ENCODE measurements at regions not wholly inside any gene's neighbourhood (a gene's known extent, or its start where the extent isn't known, plus 50 kb on each side); places are given as distances from the start of the nearest gene placed in this dataset.

DNA sequence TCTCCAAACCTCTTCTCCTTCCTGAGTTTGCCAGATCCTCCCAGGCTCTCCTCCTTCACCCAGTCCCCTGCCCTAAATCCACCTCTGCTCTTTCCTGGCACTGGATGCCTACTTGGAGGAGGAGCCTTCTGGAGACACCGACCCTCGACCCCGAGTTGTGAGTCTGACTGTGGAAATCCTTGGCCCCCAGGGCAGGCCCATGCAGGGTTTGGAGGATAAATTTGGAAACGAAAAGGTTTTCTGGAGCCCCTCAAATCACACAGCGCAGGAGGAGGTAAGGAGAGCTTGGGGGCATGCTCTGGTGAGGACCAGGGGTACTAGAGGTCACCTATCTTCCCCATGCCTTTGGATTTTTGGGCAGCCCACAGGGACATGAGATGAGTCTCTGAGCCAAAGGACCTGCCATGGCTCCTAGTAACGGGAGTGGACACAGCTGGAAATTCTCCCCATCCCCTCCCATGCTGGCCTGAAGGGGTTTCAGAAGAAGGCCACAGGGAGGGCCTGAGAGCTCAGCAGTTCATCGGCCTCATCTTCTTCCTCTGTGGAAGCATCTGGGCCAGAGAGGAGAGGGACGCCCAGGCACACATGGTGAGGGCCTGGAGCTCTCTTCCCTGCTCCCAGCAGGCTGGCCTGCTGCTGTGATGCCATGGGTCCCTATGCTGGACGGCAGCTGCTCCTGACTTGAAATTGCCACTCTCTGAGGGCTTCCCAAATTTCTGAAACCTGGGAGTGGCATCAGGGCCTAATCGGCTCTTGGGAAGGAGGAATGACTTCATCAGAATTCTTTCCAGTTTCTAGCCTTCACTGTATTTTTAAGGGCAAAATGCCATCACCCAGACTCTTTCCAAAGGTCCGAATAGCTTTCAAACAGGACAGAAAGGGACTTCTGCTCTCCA, 68.6 kb upstream of the ITGA11 start:
- no peaks in the 10 kb centered on the region for H3K4me1 ChIP-seq (ENCODE audit: control insufficient read depth, extremely low read depth, insufficient read depth, low read length)
- H3K36me3 ChIP-seq (ENCODE audit: control insufficient read depth, insufficient read depth, low read length), result no peaks in the 10 kb centered on the region
- no peak overlapping the region for H3K27ac ChIP-seq (ENCODE audit: insufficient read depth, low read length)
- no peaks in the 10 kb centered on the region for H3K9me3 ChIP-seq (ENCODE audit: control insufficient read depth, insufficient read depth, low read depth, low read length)
- no peak overlapping the region for H3K4me3 ChIP-seq (replicated peaks in 1 of 4; ENCODE audit: control extremely low read depth in 1 of 4, insufficient read depth in 1 of 4, low read depth in 3 of 4, low read length in 4 of 4)
- TF ChIP-seq EZH2 (IDR thresholded peaks at IDR 0.05; ENCODE audit: low read length, missing control alignments), result no peak
- TF ChIP-seq, protein P1, sequence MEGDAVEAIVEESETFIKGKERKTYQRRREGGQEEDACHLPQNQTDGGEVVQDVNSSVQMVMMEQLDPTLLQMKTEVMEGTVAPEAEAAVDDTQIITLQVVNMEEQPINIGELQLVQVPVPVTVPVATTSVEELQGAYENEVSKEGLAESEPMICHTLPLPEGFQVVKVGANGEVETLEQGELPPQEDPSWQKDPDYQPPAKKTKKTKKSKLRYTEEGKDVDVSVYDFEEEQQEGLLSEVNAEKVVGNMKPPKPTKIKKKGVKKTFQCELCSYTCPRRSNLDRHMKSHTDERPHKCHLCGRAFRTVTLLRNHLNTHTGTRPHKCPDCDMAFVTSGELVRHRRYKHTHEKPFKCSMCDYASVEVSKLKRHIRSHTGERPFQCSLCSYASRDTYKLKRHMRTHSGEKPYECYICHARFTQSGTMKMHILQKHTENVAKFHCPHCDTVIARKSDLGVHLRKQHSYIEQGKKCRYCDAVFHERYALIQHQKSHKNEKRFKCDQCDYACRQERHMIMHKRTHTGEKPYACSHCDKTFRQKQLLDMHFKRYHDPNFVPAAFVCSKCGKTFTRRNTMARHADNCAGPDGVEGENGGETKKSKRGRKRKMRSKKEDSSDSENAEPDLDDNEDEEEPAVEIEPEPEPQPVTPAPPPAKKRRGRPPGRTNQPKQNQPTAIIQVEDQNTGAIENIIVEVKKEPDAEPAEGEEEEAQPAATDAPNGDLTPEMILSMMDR (conservative IDR thresholded peaks at IDR 0.05 in 1 of 2, IDR thresholded peaks at IDR 0.05 in 1 of 2; ENCODE audit: low read depth in 1 of 2, low read length in 2 of 2), result no peak
- H3K9ac ChIP-seq (ENCODE audit: insufficient read depth, low read length), result no peak overlapping the region
- no peak overlapping the region for H2AFZ ChIP-seq (ENCODE audit: low read length)
- DNase-seq (ENCODE audit: low read depth in 2 of 2), result no peak
- no peaks in the 10 kb centered on the region for H3K79me2 ChIP-seq (ENCODE audit: control insufficient read depth, insufficient read depth, low read length)
- peaks cover 7% of the 10 kb centered on the region for H3K27me3 ChIP-seq (ENCODE audit: control insufficient read depth, insufficient read depth, low read length)
- H4K20me1 ChIP-seq (ENCODE audit: control insufficient read depth, extremely low read depth, insufficient read depth, low read length), result no peaks in the 10 kb centered on the region
- no peak overlapping the region for H3K4me2 ChIP-seq (ENCODE audit: extremely low read depth, insufficient read depth, low read length)

DNA sequence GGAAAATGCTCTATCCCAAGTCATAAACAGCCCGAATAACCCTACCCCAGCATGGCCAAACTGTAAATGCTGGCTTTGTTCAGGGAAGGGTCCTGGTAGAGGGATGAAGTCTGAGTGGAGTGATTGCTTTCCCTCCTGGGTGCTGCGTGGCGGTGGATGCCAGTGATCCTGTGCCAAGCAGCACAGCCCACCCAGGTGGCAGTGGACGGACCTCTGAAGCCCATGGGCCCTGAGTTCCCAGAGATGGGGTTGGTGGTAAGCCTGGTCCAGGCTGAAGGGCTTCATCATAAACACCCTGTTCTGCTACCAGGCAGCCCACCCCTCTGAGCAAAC, 69.3 kb upstream of the ITGA11 start:
- Histone ChIP-seq H3K79me2 (ENCODE audit: control insufficient read depth, insufficient read depth, low read length) (no peaks in the 10 kb centered on the region), H3K27ac (ENCODE audit: insufficient read depth, low read length) (no peak overlapping the region), H3K9me3 (ENCODE audit: control insufficient read depth, insufficient read depth, low read depth, low read length) (no peaks in the 10 kb centered on the region), H3K9ac (ENCODE audit: insufficient read depth, low read length) (no peak overlapping the region), H3K36me3 (ENCODE audit: control insufficient read depth, insufficient read depth, low read length) (no peaks in the 10 kb centered on the region), H3K4me2 (ENCODE audit: extremely low read depth, insufficient read depth, low read length) (no peak overlapping the region), H3K4me3 (replicated peaks in 1 of 4; ENCODE audit: control extremely low read depth in 1 of 4, insufficient read depth in 1 of 4, low read depth in 3 of 4, low read length in 4 of 4) (no peak overlapping the region), H3K27me3 (ENCODE audit: control insufficient read depth, insufficient read depth, low read length) (peaks cover 7% of the 10 kb centered on the region), H2AFZ (ENCODE audit: low read length) (no peak overlapping the region), H4K20me1 (ENCODE audit: control insufficient read depth, extremely low read depth, insufficient read depth, low read length) (no peaks in the 10 kb centered on the region), H3K4me1 (ENCODE audit: control insufficient read depth, extremely low read depth, insufficient read depth, low read length) (no peaks in the 10 kb centered on the region)
- DNase-seq (ENCODE audit: low read depth in 2 of 2), result no peak
- no peak for TF ChIP-seq EZH2 (IDR thresholded peaks at IDR 0.05; ENCODE audit: low read length, missing control alignments)
- TF ChIP-seq, protein P1 (conservative IDR thresholded peaks at IDR 0.05 in 1 of 2, IDR thresholded peaks at IDR 0.05 in 1 of 2; ENCODE audit: low read depth in 1 of 2, low read length in 2 of 2), result no peak

DNA sequence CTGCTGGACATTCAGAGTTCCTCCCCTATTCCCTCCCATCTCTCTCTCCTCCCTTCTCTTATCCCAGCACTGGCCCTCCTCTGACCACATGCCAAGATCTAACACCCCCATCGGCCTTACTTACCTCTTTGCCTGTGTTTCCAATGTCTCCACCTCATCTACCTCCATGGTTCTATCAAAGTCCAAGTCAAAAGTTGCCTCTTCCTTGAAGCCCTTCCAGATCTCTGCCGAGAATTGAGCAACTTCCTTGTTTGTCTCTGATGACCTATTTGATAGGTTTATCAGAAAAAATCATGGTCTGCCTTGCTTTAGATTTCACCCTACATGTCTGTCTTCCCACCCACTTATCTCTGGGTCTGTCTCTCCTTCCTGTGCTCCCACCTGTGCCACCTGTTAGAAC, 69.7 kb upstream of the ITGA11 start:
- no peak for DNase-seq (ENCODE audit: low read depth in 2 of 2)
- peaks cover 7% of the 10 kb centered on the region for H3K27me3 ChIP-seq (ENCODE audit: control insufficient read depth, insufficient read depth, low read length)
- H3K4me1 ChIP-seq (ENCODE audit: control insufficient read depth, extremely low read depth, insufficient read depth, low read length), result no peaks in the 10 kb centered on the region
- H4K20me1 ChIP-seq (ENCODE audit: control insufficient read depth, extremely low read depth, insufficient read depth, low read length), result no peaks in the 10 kb centered on the region
- H3K4me2 ChIP-seq (ENCODE audit: extremely low read depth, insufficient read depth, low read length), result no peak overlapping the region
- H2AFZ ChIP-seq (ENCODE audit: low read length), result no peak overlapping the region
- no peaks in the 10 kb centered on the region for H3K79me2 ChIP-seq (ENCODE audit: control insufficient read depth, insufficient read depth, low read length)
- no peak overlapping the region for H3K9ac ChIP-seq (ENCODE audit: insufficient read depth, low read length)
- TF ChIP-seq EZH2 (IDR thresholded peaks at IDR 0.05; ENCODE audit: low read length, missing control alignments), result no peak
- TF ChIP-seq, protein P1 (conservative IDR thresholded peaks at IDR 0.05 in 1 of 2, IDR thresholded peaks at IDR 0.05 in 1 of 2; ENCODE audit: low read depth in 1 of 2, low read length in 2 of 2), result no peak
- H3K9me3 ChIP-seq (ENCODE audit: control insufficient read depth, insufficient read depth, low read depth, low read length), result no peaks in the 10 kb centered on the region
- H3K27ac ChIP-seq (ENCODE audit: insufficient read depth, low read length), result no peak overlapping the region
- H3K4me3 ChIP-seq (replicated peaks in 1 of 4; ENCODE audit: control extremely low read depth in 1 of 4, insufficient read depth in 1 of 4, low read depth in 3 of 4, low read length in 4 of 4), result no peak overlapping the region
- no peaks in the 10 kb centered on the region for H3K36me3 ChIP-seq (ENCODE audit: control insufficient read depth, insufficient read depth, low read length)
